ENCODE measurements at regions not wholly inside any gene's neighbourhood (a gene's known extent, or its start where the extent isn't known, plus 50 kb on each side); places are given as distances from the start of the nearest gene placed in this dataset.

DNA sequence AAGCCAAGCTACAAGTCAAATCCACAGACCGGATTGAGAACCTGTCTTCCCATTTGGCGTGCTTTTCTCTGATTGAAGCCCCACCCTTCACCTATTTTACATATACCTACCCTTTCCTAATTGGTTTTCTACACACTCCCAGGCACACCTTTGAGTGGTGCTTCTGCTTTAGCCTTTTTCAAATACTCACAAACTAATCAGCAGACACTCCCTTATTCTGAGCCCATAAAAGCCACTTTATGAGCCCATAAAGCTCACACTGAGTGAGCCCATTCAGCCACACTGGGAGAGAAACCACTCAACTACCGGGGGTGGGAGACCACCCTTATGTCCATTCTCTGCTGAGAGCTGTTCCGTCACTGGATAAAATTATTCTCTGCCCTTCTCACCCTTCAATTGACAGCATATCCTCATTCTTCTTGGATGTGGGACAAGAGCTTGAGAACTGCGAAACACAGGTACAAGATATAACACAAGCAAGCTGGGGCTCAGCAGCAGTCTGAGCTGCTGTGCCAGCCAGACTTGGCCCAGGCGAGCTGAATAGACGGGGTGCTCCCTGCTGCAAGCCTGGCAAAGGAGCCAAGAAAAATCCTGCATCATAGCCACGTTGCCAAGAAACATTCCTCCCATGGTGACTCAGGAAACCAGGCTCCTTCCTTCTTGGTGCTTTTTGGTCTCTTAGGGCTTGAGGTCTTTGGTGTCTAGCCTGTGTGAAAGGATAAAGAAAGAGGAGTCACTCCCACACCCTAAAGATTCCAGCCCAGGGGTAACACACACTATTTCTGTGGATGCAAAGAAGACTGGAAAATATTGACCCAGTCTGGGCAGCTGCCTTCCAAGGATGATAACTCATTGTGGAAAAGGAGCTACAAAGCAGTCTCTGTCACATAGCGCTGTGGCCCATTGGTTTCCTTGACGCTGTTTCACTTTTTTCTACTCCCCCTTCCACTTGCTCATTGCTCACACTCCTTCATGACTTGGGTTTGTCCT is 609.7 kb downstream of the MCTP2 start:
- Histone ChIP-seq H3K27ac (replicated peaks) (no peak overlapping the region), H3K4me3 (replicated peaks; ENCODE audit: insufficient read depth, low read length) (no peak overlapping the region), H3K27me3 (ENCODE audit: insufficient read depth, poor library complexity, severe bottlenecking) (peaks cover 30% of the 10 kb centered on the region)
- no peak for TF ChIP-seq POLR2AphosphoS5 (IDR thresholded peaks at IDR 0.05; ENCODE audit: low read depth)
- TF ChIP-seq SPI1 (IDR thresholded peaks at IDR 0.05; ENCODE audit: borderline replicate concordance, low read depth) = no peak
- TF ChIP-seq GABPA (IDR thresholded peaks at IDR 0.05; ENCODE audit: low read depth) = no peak
- TF ChIP-seq, protein P1, sequence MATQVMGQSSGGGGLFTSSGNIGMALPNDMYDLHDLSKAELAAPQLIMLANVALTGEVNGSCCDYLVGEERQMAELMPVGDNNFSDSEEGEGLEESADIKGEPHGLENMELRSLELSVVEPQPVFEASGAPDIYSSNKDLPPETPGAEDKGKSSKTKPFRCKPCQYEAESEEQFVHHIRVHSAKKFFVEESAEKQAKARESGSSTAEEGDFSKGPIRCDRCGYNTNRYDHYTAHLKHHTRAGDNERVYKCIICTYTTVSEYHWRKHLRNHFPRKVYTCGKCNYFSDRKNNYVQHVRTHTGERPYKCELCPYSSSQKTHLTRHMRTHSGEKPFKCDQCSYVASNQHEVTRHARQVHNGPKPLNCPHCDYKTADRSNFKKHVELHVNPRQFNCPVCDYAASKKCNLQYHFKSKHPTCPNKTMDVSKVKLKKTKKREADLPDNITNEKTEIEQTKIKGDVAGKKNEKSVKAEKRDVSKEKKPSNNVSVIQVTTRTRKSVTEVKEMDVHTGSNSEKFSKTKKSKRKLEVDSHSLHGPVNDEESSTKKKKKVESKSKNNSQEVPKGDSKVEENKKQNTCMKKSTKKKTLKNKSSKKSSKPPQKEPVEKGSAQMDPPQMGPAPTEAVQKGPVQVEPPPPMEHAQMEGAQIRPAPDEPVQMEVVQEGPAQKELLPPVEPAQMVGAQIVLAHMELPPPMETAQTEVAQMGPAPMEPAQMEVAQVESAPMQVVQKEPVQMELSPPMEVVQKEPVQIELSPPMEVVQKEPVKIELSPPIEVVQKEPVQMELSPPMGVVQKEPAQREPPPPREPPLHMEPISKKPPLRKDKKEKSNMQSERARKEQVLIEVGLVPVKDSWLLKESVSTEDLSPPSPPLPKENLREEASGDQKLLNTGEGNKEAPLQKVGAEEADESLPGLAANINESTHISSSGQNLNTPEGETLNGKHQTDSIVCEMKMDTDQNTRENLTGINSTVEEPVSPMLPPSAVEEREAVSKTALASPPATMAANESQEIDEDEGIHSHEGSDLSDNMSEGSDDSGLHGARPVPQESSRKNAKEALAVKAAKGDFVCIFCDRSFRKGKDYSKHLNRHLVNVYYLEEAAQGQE (IDR thresholded peaks at IDR 0.05; ENCODE audit: insufficient replicate concordance, low read depth) = no peak
- DNase-seq (ENCODE audit: low read depth in 1 of 2, low spot score in 1 of 2) = no peak

DNA sequence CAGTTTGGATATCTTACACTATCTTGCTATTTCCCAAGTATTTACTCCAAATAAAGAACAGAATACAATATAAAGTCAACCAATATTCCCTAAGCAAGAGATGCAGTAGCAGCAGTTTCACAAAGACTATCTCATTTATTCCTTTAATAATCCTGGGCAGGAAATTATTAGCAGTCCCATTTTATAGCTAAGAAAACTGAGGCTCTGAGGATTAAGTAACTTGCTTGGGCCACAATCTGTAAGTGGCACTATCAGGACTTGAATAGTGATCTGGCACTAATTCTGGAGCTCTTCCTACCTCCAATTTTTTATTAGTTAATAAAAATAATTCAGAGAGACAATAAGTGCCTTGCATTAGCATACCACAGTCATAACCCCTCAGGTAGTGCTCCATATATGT is 611.7 kb downstream of the MCTP2 start:
- no peak overlapping the region for H3K27ac ChIP-seq (replicated peaks)
- DNase-seq (ENCODE audit: low read depth in 1 of 2, low spot score in 1 of 2) = no peak

DNA sequence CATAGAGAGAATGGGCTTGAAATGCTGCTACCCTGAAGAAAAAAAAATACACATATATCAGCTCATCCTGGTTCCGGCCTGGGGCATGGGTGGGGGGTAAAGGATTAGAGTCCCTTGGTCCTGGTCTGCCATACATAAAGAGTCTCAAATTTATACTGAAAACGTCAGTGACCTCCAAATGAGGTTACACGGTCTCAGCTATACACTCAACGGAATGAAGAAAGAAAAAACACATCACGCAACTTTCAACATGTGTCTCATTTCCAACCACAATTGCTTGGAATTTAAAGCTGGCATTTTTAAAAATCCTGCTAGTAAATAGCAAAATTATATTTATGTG is 612.8 kb downstream of the MCTP2 start:
- Histone ChIP-seq H3K4me3 (replicated peaks; ENCODE audit: insufficient read depth, low read length) (no peak overlapping the region), H3K27ac (replicated peaks) (no peak overlapping the region), H3K27me3 (ENCODE audit: insufficient read depth, poor library complexity, severe bottlenecking) (peaks cover 32% of the 10 kb centered on the region)
- DNase-seq (ENCODE audit: low read depth in 1 of 2, low spot score in 1 of 2) = no peak
- TF ChIP-seq SPI1 (IDR thresholded peaks at IDR 0.05; ENCODE audit: borderline replicate concordance, low read depth) (no peak), POLR2AphosphoS5 (IDR thresholded peaks at IDR 0.05; ENCODE audit: low read depth) (no peak), GABPA (IDR thresholded peaks at IDR 0.05; ENCODE audit: low read depth) (no peak)
- TF ChIP-seq, protein P2, sequence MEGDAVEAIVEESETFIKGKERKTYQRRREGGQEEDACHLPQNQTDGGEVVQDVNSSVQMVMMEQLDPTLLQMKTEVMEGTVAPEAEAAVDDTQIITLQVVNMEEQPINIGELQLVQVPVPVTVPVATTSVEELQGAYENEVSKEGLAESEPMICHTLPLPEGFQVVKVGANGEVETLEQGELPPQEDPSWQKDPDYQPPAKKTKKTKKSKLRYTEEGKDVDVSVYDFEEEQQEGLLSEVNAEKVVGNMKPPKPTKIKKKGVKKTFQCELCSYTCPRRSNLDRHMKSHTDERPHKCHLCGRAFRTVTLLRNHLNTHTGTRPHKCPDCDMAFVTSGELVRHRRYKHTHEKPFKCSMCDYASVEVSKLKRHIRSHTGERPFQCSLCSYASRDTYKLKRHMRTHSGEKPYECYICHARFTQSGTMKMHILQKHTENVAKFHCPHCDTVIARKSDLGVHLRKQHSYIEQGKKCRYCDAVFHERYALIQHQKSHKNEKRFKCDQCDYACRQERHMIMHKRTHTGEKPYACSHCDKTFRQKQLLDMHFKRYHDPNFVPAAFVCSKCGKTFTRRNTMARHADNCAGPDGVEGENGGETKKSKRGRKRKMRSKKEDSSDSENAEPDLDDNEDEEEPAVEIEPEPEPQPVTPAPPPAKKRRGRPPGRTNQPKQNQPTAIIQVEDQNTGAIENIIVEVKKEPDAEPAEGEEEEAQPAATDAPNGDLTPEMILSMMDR (IDR thresholded peaks at IDR 0.05; ENCODE audit: insufficient read depth, low read length) = no peak
- TF ChIP-seq, protein P1 (IDR thresholded peaks at IDR 0.05; ENCODE audit: insufficient replicate concordance, low read depth) = no peak

More for the DNA sequence above, 611.7 kb downstream of the MCTP2 start:
- H3K4me3 ChIP-seq (replicated peaks; ENCODE audit: insufficient read depth, low read length) = no peak overlapping the region
- H3K27me3 ChIP-seq (ENCODE audit: insufficient read depth, poor library complexity, severe bottlenecking) = peaks cover 35% of the 10 kb centered on the region
- no peak for TF ChIP-seq SPI1 (IDR thresholded peaks at IDR 0.05; ENCODE audit: borderline replicate concordance, low read depth)
- no peak for TF ChIP-seq GABPA (IDR thresholded peaks at IDR 0.05; ENCODE audit: low read depth)
- TF ChIP-seq, protein P2 (IDR thresholded peaks at IDR 0.05; ENCODE audit: insufficient read depth, low read length) = no peak
- TF ChIP-seq, protein P1 (IDR thresholded peaks at IDR 0.05; ENCODE audit: insufficient replicate concordance, low read depth) = no peak
- no peak for TF ChIP-seq POLR2AphosphoS5 (IDR thresholded peaks at IDR 0.05; ENCODE audit: low read depth)
